OCI-LY1 (cell line): ENCODE measurements at regions not wholly inside any gene's neighbourhood (a gene's known extent, or its start where the extent isn't known, plus 50 kb on each side); places are given as distances from the start of the nearest gene placed in this dataset.

Experiments
- H2AFZ ChIP-seq: fragments of 200-600 bp; sonication (generic), shearing (Covaris generic); 2 replicates; pipeline ENCODE4 v1.6.0; 2014; ENCODE audit warnings: antibody characterized with exemption, mild to moderate bottlenecking, low read length
- H3F3A ChIP-seq: fragments of 200-600 bp; sonication (generic), shearing (Covaris generic); 2 replicates; pipeline ENCODE4 v1.6.0; 2014; ENCODE audit warnings: mild to moderate bottlenecking, antibody characterized with exemption, low read length, moderate library complexity; ENCODE audit not compliant: insufficient read depth
- H3K27ac ChIP-seq: fragments of 200-600 bp; sonication (generic); 2 replicates; pipeline ENCODE4 v1.5.1; 2014; ENCODE audit warnings: low read length, mixed run types, mild to moderate bottlenecking, low read depth; ENCODE audit not compliant: poor library complexity, severe bottlenecking
- H3K27me3 ChIP-seq: fragments of 200-600 bp; sonication (generic); 2 replicates; pipeline ENCODE4 v1.6.0; 2014; ENCODE audit warnings: antibody characterized with exemption, mild to moderate bottlenecking, low read length, moderate library complexity; ENCODE audit not compliant: insufficient read depth
- H3K36me3 ChIP-seq: fragments of 200-600 bp; sonication (generic); 2 replicates; pipeline ENCODE4 v1.6.1; 2014; ENCODE audit warnings: mild to moderate bottlenecking, antibody characterized with exemption, low read length, moderate library complexity, mixed read lengths; ENCODE audit not compliant: insufficient read depth
- H3K4me1 ChIP-seq: fragments of 200-600 bp; sonication (generic); 2 replicates; pipeline ENCODE4 v1.5.1; 2014; ENCODE audit warnings: mild to moderate bottlenecking, low read length, moderate library complexity; ENCODE audit not compliant: insufficient read depth, severe bottlenecking
- H3K4me2 ChIP-seq: fragments of 200-600 bp; sonication (generic), shearing (Covaris generic); 2 replicates; pipeline ENCODE4 v1.6.1; 2014; ENCODE audit warnings: low read length
- H3K4me3 ChIP-seq: fragments of 200-600 bp; sonication (generic); 2 replicates; pipeline ENCODE4 v1.5.1; 2014; ENCODE audit warnings: low read length, low read depth, mild to moderate bottlenecking, mixed read lengths; ENCODE audit not compliant: poor library complexity, severe bottlenecking
- H3K79me2 ChIP-seq: fragments of 200-600 bp; shearing (Covaris generic); 2 replicates; pipeline ENCODE4 v1.6.1; 2016; ENCODE audit warnings: mixed run types, low read length, mixed read lengths; ENCODE audit not compliant: insufficient read depth
- H3K9ac ChIP-seq: fragments of 200-600 bp; sonication (generic), shearing (Covaris generic); 2 replicates; pipeline ENCODE4 v1.6.1; 2014; ENCODE audit warnings: mild to moderate bottlenecking, low read length, mixed read lengths
- H3K9me2 ChIP-seq: fragments of 200-600 bp; sonication (generic), shearing (Covaris generic); 2 replicates; pipeline ENCODE4 v1.6.1; 2014; ENCODE audit warnings: low read depth, mild to moderate bottlenecking, low read length, mixed read lengths
- H3K9me3 ChIP-seq: fragments of 200-600 bp; shearing (Covaris generic); 2 replicates; pipeline ENCODE4 v1.6.1; 2014; ENCODE audit warnings: low read length, mixed read lengths
- H4K20me1 ChIP-seq: fragments of 200-600 bp; sonication (generic), shearing (Covaris generic); 2 replicates; pipeline ENCODE4 v1.6.0; 2016; ENCODE audit warnings: mild to moderate bottlenecking, low read length; ENCODE audit not compliant: insufficient read depth
- CTCF ChIP-seq: fragments of 200-600 bp; sonication (generic), shearing (Covaris generic); IDR thresholded peaks from 2 replicates; pipeline ENCODE4 v1.5.1; 2017; ENCODE audit warnings: mild to moderate bottlenecking, antibody characterized with exemption, low read length, moderate library complexity, mixed read lengths
- EZH2 ChIP-seq: fragments of 200-600 bp; sonication (generic), shearing (Covaris generic); IDR thresholded peaks from 2 replicates; pipeline ENCODE4 v1.8.0; 2017; ENCODE audit warnings: borderline replicate concordance, mixed run types, mild to moderate bottlenecking, antibody characterized with exemption, low read length, moderate library complexity, mixed read lengths

DNA sequence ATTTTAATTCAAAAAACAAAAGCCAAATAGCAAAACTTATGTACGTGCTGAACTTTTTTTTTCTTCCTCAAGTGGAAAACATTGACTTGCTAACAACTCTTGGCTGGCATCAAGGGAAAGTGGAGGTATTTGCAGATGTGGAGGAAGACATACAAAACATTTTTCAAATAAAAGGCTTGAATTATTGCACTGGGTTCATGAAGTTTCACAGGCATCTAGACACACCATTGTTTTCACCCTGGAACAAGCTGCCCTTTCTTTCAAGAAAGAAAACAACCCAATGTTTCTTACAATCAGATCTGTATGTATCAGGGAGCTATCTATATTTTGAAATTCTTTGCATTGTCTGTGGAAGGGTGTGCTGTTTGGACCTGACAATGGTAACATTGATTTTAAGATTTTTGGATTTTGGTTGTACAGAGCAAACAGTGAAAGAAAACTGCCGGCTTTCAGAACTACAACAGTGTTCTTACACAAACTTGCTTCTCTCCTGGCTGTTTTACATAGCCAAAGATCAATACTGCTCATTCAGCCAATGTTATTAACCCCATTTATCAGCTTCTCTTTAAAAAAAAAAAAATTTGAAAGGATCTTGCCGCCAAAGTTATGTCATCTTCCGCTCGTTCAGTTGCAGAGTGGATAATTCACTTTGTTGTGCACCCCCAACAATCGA, 187.7 kb upstream of the FOXD3 start:
- Histone ChIP-seq H3K4me1 (no peaks in the 10 kb centered on the region), H3K4me3 (no peak overlapping the region), H2AFZ (no peak overlapping the region), H4K20me1 (no peaks in the 10 kb centered on the region), H3K27me3 (no peaks in the 10 kb centered on the region), H3K4me2 (no peak overlapping the region), H3K79me2 (no peaks in the 10 kb centered on the region), H3K9ac (no peak overlapping the region), H3K9me2 (no peaks in the 10 kb centered on the region), H3K36me3 (no peaks in the 10 kb centered on the region), H3K27ac (no peak overlapping the region), H3F3A (no peaks in the 10 kb centered on the region), H3K9me3 (no peaks in the 10 kb centered on the region)
- TF ChIP-seq CTCF (no peak), EZH2 (no peak)

- TF ChIP-seq EZH2 = no peak
- no peak for TF ChIP-seq CTCF
- Histone ChIP-seq H3K9me2 (no peaks in the 10 kb centered on the region), H3K9me3 (no peaks in the 10 kb centered on the region), H3K27ac (no peak overlapping the region), H3K79me2 (no peaks in the 10 kb centered on the region), H3K27me3 (no peaks in the 10 kb centered on the region), H3F3A (no peaks in the 10 kb centered on the region), H4K20me1 (no peaks in the 10 kb centered on the region), H3K9ac (no peak overlapping the region), H2AFZ (no peak overlapping the region), H3K4me1 (no peaks in the 10 kb centered on the region), H3K4me2 (no peak overlapping the region), H3K4me3 (no peak overlapping the region), H3K36me3 (no peaks in the 10 kb centered on the region)
Observed at GRCh38 chr1:63135174-63135512, 187.2 kb upstream of the FOXD3 start.

DNA sequence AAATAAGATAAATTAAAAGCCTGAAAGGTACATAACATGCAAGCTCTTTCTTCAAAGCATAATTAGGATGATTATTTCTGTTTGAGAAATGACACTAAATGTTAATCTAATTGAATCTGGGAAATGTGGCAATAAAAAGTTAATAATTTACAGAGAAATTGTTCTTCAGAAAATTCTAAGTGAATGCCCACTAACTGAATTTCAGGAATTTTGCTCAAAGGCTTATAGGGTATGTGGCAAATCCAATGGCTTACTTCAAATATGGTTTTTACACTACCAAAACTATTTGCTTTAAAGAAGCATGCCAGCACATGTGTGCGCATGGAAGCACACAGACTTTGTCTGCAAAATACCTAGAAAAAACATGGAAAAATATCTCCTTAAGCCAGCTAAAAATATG, 186.6 kb upstream of the FOXD3 start:
- TF ChIP-seq EZH2 (no peak), CTCF (no peak)
- H3K9ac ChIP-seq = no peak overlapping the region
- no peaks in the 10 kb centered on the region for H3K36me3 ChIP-seq

More for the DNA sequence above, 186.6 kb upstream of the FOXD3 start:
- no peak overlapping the region for H3K4me3 ChIP-seq
- no peak overlapping the region for H3K4me2 ChIP-seq
- no peak overlapping the region for H3K27ac ChIP-seq
- H3K9me2 ChIP-seq = no peaks in the 10 kb centered on the region
- H3K79me2 ChIP-seq = no peaks in the 10 kb centered on the region
- H3K9me3 ChIP-seq = no peaks in the 10 kb centered on the region
- H3K4me1 ChIP-seq = no peaks in the 10 kb centered on the region
- H2AFZ ChIP-seq = no peak overlapping the region
- no peaks in the 10 kb centered on the region for H4K20me1 ChIP-seq
- H3K27me3 ChIP-seq = no peaks in the 10 kb centered on the region
- H3F3A ChIP-seq = no peaks in the 10 kb centered on the region
